B cell (primary cell): ENCODE measurements at regions not wholly inside any gene's neighbourhood (a gene's known extent, or its start where the extent isn't known, plus 50 kb on each side); places are given as distances from the start of the nearest gene placed in this dataset.
"Not testable (repeated sequence)": the region's sequence is repeated elsewhere in the genome, so short reads cannot be mapped to it uniquely, and the experiment has no call there.

Experiments
- EZH2 ChIP-seq: IDR thresholded peaks from 2 replicates; pipeline ENCODE4 v1.6.1; 2012; ENCODE audit warnings: borderline replicate concordance, low read depth, mild to moderate bottlenecking, moderate library complexity, low read length; ENCODE audit not compliant: insufficient read depth, poor library complexity, severe bottlenecking
- TF ChIP-seq, protein P1 (sequence below): fragments of 200-600 bp; IDR thresholded peaks from one replicate; pipeline ENCODE4 v1.8.0; 2022; ENCODE audit warnings: antibody characterized with exemption, mild to moderate bottlenecking

DNA sequence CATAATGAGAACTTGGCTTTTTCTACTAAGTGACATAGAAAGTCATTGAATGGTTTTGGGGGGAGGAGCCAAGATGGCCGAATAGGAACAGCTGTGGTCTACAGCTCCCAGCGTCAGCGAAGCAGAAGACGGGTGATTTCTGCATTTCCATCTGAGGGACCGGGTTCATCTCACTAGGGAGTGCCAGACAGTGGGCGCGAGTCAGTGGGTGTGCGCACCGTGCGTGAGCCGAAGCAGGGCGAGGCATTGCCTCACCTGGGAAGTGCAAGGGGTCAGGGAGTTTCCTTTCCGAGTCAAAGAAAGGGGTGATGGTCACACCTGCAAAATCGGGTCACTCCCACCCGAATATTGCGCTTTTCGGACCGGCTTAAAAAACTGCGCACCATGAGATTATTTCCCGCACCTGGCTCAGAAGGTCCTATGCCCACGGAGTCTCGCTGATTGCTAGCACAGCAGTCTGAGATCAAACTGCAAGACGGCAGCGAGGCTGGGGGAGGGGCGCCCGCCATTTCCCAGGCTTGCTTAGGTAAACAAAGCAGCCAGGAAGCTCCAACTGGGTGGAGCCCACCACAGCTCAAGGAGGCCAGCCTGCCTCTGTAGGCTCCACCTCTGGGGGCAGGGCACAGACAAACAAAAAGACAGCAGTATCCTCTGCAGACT, 235.2 kb upstream of the ARHGAP42 start:
- TF ChIP-seq, protein P1, sequence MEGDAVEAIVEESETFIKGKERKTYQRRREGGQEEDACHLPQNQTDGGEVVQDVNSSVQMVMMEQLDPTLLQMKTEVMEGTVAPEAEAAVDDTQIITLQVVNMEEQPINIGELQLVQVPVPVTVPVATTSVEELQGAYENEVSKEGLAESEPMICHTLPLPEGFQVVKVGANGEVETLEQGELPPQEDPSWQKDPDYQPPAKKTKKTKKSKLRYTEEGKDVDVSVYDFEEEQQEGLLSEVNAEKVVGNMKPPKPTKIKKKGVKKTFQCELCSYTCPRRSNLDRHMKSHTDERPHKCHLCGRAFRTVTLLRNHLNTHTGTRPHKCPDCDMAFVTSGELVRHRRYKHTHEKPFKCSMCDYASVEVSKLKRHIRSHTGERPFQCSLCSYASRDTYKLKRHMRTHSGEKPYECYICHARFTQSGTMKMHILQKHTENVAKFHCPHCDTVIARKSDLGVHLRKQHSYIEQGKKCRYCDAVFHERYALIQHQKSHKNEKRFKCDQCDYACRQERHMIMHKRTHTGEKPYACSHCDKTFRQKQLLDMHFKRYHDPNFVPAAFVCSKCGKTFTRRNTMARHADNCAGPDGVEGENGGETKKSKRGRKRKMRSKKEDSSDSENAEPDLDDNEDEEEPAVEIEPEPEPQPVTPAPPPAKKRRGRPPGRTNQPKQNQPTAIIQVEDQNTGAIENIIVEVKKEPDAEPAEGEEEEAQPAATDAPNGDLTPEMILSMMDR, result not testable (repeated sequence)
- TF ChIP-seq EZH2, result not testable (repeated sequence)
